Hematopoietic multipotent progenitor cell treated with erythropoietin and hydrocortisone succinate and interleukin-3 and kit ligand, for 4 days (in vitro differentiated cells): ENCODE measurements at regions not wholly inside any gene's neighbourhood (a gene's known extent, or its start where the extent isn't known, plus 50 kb on each side); places are given as distances from the start of the nearest gene placed in this dataset.

ENCODE experiments used
- DNase-seq: peaks from one replicate; pipeline ENCODE4 v3.0.0-alpha.2; 2015

DNA sequence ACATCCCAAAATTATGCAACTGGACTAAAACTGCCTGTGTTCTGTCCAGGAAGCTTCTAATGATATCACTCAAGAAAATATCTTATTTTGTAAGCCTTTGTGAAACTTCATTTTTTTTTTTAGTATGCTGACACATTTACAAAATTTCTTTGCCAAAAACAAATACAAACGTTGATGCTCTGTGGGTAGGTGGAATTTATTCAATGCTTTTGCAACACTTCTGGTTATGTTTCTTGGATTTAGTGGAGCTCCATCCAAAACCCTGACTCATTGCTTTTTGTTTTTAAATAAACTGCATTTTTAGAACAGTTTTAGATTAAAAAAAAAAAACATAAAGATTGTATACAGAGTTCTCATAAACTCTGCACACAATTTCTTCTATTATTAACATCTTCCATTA is 250.9 kb upstream of the MAOA start:
- no peak for DNase-seq

DNA sequence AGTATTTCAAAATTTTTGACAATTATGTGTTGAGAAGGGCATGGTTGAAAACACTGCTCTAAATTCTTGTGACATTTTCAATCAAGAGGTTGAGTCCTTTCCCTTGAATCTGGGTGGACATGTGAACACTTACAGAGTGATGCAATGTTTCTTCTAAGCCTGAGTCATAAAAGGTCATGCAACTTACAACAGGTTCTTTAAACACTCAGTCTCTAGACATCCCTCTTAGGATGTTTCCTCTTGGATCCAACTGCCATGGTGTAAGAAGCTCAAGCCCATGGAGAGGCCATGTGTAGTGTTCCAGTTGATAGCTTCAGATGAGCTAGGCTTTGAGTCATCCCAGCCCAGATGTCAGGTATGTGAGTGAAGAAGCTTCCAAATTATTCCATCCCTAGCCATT is 232.2 kb upstream of the MAOA start:
- no peak for DNase-seq

DNA sequence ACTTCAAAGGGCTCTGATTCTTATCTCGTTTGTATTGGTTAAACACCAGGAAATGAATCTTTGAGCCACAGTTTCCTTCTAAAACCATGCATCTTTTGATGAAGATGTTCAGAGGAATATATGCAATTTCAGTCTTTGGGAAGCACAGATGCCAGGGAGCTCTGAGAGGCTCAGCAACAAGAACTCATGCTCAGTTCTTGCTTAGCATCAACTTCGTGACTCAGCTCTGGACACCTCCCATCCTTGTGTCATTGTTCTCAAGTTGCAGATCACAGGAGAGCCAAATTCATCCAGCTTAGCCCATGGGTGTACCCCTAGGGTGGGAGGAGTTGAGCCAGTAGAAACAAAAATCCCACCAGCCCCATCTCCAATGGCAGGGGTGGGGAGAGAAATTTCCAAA is 219.6 kb upstream of the MAOA start:
- no peak for DNase-seq

DNA sequence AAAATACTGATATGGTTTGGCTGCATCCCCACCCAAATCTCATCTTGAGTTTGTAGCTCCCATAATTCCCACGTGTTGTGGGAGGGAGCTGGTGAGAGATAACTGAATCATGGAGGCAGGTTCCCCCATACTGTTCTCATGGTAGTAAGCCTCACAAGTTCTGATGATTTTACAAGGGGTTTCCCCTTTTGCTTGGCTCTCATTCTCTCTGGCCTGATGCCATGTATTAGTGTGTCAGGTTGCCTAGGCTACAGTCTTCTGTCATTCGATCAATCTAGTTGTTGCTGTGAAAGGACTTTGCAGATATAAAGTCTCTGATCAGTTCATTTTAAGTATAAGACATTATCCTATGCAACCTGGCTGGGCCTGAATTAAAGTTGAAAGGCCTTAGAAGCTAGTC is 209.3 kb upstream of the MAOA start:
- DNase-seq: no peak

DNA sequence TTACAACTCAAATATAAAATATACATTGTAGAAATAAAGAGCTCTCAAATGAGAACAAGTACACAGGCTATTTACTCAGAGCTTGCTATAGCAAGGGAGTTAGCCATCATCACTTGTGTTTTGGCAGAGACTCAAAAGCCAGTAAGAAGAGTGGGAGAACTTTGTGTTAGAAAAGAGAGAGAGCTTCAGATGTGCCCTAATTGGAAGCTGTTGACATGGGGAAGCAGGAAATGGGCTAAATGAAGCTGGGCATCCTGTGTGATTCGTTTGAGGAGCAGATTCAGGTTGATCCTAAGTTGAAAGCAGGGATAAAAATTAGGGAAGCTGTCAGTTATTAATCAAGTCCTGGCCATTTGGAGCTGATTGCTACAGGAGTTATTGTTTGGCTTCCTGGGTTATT is 207.4 kb upstream of the MAOA start:
- no peak for DNase-seq

DNA sequence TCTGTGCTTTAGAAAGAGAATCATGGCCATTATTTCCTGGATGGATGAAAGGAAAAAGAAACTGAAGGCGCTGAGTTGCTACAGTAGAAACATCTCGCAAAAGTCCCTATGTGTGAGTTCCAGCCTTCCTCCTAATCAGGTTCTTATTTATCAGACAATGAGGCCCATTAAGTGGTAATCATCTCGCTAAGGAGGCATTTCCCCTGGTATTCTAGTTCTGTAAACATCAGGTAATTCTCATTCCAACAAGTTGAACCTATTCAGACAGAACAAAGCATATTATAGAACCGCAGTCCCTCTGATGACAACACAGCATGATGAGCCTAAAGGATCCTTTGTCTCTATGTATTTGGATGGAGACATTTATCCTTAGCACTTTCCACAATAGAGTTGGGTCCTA is 205.7 kb upstream of the MAOA start:
- DNase-seq: no peak

DNA sequence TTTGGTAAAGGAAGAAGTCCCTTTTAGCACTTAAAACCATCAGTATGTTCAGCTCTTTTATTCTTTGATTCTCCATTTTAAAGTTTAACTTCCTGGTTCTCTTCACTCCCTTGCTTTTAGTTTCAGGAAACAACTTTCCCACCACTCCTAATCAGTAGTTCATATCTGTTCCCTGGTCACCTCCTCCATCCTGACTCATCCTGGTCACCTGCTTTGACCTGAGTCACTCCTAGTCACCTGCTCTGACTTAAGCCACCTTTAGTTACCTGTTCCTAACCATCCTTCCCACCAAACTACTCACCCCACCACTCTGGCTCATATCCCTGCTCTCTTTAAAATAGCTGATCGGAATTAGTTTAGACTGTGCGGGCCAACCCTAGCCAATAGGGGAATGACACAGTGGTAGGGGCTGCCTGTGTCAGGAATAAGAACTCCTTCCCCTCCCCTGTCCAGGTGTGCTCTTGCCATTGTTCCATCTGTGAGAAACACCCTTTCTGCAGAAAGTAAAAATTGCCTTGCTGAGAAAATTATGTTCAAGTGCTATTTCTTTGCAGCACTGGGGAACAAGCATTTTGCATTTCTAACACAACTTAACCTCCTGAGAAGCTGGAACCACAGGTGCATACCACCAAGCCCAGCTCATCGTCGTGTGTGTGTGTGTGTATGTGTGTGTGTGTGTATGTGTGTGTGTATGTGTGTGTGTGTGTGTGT is 204.0 kb upstream of the MAOA start:
- peak; percentile 1 for DNase-seq

DNA sequence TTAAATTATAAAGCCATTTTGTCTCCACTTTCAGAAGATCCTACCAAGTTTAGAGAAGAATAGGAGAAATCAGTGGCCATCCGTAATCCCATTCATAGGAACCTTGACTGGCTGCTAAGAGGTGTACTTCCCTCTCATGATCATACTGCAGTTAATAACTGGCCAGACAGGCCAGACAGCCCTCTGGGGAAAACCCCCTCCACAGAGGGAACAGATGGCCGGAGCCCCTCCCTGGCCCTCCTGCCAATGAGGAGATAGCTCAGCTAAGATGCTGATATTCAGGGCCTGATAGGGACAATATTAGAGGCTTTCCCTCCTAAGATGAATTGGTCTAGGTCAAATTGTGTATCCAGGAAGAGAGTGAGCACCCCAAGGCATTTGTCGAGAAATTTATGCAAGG is 200.0 kb upstream of the MAOA start:
- no peak for DNase-seq

DNA sequence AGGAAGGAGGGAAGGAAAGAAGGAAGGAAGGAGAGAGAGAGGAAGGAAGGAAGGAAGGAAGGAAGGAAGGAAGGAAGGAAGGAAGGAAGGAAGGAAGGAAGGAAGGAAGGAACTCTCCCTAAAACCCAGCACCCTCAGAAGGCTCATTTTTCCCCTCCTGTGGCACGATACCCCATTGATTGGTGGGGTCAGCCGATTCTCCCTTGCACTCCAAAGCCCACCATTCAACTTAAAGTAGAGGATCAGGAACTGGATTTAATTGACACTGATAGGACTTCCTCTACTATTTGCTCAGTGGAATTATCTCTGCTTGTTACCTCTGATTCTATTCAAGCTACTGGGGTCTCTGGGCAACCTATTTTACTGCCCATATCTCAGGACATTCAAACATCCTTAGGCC is 199.2 kb upstream of the MAOA start:
- DNase-seq: no peak

DNA sequence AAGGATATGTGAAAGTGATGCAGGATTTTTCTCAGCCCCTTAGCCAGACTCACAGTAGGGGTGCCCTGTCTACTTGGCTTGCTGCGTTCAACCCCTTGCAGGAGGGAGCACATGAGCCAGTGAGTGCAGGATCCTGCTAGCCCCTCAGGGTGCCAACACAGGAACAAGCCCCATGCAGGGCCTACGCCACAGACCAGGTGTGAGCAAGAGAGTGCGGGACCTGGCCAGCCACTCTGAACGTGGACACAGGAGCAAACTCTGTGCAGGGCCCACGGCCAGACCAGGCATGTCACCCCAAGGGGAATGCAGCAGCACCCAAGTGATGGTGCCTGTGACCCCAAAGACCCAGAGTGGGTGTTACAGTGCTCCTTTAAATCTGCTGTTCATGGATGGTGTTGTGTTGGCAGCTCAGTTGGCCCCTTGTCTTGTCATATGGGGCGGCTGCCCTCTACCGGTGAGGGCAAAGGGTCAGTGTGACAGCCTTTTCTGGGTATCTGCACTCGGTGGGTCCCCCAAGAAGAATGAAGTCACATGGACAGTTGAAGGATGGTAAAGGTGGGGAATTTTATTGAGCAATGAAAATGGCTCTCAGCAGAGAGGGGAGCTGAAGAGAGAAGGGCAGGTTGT is 188.4 kb upstream of the MAOA start:
- no peak for DNase-seq

DNA sequence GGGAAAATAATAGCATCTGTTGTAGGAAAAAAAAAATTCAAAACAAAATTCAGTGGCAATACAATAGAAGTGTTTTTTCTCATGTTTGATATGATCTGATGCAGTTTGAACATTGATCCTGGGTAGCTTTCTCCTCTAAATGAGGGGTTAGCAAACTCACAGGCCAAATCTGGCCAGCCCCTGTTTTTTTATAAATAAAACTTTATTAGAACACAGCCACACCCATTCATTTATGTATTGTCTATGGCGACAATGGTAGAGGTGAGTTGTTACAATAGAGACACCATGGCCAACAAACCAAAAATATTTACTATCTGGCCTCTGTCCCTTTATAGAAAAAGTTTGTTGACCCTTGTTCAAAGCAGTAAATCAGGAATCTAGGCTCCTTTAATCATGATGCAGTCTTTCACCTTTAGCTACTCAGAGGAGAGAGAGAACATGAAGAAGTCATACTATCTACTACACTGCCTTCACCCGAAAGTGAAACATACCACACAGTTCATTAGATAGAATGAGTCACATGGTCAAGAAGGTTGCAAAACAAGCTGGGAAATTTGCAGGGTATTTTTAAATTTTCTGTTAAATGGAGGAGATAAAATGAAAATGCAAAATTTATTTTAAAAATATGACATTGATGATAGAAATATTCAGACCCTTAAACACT is 186.6 kb upstream of the MAOA start:
- DNase-seq: no peak

DNA sequence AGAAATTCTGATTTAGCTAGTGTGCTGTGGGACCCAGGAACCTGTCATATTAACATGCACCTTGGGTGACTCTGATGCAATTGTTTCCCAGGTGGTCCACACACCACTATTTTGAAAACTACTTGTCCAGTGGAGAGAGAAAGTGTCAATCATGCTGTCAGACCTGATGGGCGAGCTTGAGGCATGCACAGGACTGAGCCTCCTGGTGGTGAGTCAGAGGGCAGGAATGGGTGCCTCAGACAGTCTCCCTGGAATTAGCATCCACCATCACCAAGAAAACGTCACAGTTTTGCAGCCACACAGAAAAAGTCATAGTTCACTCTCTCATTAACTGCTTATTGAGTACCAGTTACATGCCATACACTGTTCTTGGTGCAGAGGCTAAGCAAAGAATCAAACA is 181.8 kb upstream of the MAOA start:
- no peak for DNase-seq

DNA sequence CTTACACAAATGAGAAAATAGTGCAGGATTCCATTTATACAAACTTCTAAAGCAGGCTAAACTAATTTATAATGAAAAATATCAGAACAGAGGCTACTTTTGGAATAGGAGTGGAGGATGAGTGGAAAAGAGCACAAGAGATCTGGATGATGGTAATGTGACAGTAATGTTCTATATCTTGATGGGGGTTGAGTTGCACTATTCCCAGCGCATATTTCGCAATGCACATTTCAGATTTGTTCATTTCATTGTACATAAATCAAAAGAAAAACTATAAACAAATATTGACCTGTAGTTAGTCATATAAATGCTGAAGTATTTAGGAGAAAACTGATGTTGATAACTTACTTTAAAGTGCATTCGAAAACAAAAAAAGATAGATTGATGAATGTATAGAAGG is 177.0 kb upstream of the MAOA start:
- DNase-seq: no peak

DNA sequence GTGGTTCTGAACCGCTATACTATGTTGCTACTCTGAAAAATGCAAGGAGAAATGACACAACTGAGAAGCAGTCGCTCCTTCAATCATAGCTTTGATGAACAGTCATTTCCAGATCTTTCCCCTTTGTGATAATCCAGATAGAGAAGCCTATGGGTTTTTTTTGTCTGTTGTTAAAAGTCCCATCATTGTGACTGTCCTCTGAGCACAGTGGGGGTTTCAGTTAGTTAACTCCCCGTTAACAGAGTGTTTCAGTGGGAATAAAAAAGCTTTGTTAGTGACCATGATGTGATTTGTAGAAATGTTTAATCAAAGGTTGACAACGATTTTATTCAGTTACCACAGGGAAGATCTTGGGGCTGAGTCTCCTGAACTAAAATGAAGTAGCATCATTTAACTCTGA is 176.2 kb upstream of the MAOA start:
- DNase-seq: no peak

DNA sequence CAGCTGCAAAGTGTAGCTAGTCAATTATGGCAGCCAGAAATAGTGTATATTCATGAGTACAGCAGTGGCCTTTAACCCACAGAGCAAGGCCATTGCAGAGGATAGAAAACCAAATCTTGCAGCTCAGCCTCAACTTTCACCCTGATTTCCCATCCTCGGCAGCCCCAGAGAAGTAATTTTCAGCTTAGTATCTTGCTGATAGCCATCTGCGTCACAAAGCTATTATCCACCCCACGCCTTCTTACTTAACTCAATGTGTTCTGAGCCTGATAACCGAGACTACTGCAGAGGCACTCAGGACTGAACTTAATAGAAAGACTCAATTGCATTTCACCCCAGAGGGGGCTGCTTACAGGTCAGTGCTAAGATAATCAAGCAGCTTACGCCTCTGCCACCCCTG is 174.5 kb upstream of the MAOA start:
- DNase-seq: peak; percentile 3

DNA sequence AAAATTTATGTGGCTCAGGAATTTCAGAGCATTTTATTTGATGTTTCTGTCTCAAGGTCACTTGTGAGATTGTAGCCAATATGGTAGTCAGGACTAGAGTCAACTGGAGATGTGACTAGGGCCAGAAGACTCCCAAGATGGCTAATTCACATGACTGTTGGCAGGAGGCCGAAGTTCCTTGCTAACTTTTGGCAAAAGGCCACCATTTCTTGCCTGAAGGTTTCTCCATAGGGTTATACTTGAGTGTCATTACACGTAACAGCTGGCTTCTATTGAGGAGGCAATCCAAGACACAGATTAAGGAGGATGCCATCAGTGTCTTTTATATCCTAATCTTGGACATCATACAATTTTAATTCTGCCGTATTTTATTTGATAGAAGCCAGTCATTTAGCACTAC is 162.3 kb upstream of the MAOA start:
- no peak for DNase-seq

DNA sequence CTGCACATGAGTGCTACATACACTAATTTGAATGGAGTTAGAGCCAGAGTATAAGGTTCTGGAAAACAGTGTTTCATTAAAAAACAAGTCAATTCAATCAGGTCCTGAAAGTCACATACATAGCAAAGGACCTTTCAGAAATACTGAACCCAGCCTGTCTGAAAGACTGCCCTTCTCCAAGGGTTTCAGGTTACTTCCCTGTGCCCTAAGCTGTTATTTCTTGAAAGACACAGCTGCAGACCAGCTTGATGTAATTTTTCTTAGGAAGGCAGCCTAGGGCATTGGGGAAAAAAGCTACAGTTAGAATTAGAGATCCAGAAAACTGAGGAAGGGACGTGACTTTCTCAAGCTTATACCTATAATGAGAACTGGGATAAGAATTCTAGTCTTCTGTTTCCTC is 155.9 kb upstream of the MAOA start:
- no peak for DNase-seq

DNA sequence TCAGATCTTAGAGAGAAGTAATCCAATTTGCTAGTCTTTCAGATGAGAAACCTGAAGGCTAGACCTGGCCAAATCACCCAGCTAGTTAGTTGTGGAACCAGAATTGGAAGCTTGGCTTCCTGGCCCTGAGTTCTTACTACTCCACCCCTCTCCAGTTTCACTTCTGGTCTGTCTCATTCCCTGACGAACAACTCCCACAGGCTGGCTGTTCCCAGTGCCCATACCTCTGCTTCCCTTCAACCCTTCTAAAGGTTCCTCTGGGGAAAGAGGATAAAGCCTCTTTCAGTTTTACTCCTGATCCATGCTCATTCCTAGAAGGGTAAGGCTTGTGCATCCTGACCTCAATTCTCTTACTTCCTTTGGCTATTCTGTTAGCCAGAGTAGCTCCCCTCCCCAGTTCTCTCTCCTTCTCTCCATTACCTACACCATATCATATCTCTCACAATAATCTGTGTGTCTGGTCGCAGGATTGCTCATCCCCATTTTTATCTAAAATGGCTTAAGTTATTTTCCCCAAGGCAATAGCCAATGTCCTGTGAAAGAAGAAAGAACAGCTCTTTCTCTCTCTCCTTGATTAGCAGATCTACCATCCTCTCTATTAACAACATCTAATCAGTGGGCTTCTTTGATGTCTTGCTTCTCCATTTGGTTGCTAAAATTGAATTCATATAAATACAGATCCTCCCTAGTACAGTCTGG is 155.0 kb upstream of the MAOA start:
- DNase-seq: no peak

DNA sequence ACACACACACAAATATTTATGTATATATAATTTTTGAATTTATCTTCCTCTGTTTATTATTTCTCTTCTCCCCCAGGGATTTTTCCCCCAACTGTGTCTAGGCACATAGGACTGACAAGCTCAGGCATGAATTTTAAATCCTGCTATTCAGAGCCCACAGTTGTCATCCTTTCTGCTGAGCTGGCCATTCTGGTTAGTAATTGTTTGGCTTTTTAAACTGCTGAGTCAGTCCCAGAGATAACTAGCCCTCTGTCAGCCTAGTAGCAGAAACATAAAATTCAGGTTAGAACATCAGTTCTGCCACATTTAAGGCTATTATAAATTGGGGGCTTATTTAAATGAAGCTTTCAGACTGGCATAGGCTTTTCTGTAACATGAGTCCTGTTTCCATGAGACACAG is 151.7 kb upstream of the MAOA start:
- no peak for DNase-seq

DNA sequence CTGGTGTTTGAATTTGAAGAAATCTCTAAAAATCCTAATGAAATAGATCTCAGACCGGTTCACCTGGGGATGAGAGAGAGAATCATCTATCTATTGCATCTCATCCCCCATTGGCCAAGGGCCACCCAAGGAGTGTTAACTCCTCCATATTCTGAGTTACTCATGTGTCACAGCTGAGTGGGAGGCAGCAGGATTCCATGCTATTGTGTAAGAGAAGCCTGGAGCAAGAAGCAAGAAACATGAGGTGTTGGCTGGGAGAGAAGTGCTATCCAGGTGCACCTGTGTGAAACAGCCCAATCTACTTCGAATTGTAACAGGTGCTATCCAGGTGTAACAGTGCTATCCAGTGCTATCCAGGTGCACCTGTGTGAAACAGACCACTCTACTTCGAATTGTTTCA is 150.3 kb upstream of the MAOA start:
- no peak for DNase-seq

DNA sequence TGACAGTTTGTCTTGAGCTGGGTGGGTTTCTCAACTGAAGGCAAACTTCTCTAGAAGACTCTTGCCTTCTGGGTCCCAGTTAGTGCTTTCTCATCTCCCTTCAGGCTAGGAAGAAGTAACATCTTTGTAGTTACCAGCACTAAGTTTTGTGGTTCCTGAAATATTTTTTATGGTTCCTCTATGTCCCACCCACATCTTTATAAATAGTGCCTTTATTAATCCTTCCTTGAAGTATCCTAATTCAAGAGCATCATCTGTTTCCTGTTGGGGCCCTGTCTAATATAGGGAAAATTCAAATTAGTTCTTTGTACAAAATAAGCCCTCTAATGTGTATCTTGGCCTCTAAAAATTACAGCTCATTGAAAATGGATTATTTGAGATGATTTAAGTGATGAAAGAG is 147.4 kb upstream of the MAOA start:
- no peak for DNase-seq

DNA sequence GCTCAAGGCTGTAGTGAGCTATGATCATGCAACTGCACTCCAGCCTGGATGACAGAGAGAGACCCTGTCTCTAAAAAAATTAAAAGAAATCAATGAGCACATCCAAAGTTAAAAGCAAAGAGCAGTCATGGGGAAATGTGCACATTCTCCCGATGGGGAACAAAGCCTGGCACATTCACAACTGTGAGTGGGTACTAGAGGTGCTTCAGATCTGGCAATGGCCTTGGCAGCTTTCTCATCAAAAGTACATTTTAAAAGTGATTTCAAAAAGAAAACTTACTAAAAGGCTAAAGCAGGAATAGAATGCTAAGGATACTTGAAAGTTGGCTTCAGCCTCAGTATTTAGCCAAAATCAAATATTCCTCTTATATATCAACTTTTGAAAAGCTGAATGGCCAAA is 145.9 kb upstream of the MAOA start:
- DNase-seq: no peak

DNA sequence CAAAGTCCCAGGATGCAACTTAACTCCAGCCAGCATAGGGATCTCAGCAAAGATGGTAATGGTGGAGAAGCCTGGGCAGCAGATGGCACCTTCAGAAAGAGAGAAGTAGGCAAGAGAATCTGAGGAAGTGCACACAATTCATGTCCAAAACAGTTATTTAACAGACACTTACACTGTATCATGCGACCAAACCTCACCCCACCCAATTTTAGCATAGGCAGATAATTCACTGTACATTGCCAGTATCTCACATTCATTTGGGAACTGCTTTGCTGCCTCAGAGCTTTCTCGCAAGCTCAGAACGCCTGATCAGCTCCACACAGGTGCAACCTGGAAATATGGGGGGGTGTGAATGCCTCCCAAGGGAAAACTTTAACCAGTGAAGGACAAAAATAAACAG is 143.0 kb upstream of the MAOA start:
- no peak for DNase-seq

DNA sequence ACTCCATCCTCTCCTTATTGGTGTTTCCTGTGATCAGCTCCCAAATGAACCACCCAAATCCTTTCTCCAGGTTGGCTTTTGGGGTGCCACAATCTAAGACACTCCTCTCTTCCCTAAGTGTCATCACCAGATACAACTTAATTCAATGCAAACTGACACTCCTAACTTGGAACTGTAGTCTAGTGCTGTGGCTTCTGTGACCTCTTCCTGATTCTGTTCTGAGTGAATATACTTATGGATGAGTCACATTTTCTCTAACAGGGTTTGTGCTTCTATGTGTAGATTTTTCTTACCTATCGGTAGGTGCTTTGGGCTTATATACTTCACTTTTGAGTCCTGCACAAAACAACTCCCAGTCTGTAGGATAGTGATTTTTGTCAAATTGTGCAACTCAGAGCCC is 141.3 kb upstream of the MAOA start:
- no peak for DNase-seq
